SJCRH30 (cell line): ENCODE measurements at regions not wholly inside any gene's neighbourhood (a gene's known extent, or its start where the extent isn't known, plus 50 kb on each side); places are given as distances from the start of the nearest gene placed in this dataset.

Source experiments
- DNase-seq, 2 experiments: peaks; one replicate each; pipeline ENCODE4 v3.0.0-alpha.2; 2015 to 2020
- H3K27ac ChIP-seq: fragments of 250-450 bp; sonication (Bioruptor Pico); 2 replicates; pipeline ENCODE4 v1.5.1; 2020; ENCODE audit warnings: mild to moderate bottlenecking, moderate library complexity
- H3K27me3 ChIP-seq: fragments of 250-450 bp; sonication (Bioruptor Pico); 2 replicates; pipeline ENCODE4 v1.5.1; 2020; ENCODE audit warnings: mild to moderate bottlenecking, moderate library complexity
- H3K36me3 ChIP-seq: fragments of 250-450 bp; sonication (Bioruptor Pico); 2 replicates; pipeline ENCODE4 v1.5.1; 2020; ENCODE audit warnings: mild to moderate bottlenecking, moderate library complexity
- H3K4me1 ChIP-seq: fragments of 250-450 bp; sonication (Bioruptor Pico); 2 replicates; pipeline ENCODE4 v1.5.1; 2020; ENCODE audit warnings: mild to moderate bottlenecking, moderate library complexity
- H3K4me3 ChIP-seq: fragments of 250-450 bp; sonication (Bioruptor Pico); 2 replicates; pipeline ENCODE4 v1.5.1; 2020; ENCODE audit warnings: mild to moderate bottlenecking, moderate library complexity
- H3K9me3 ChIP-seq: fragments of 250-450 bp; sonication (Bioruptor Pico); replicated peaks from 2 replicates; pipeline ENCODE4 v1.5.1; 2020; ENCODE audit warnings: mild to moderate bottlenecking, moderate library complexity

DNA sequence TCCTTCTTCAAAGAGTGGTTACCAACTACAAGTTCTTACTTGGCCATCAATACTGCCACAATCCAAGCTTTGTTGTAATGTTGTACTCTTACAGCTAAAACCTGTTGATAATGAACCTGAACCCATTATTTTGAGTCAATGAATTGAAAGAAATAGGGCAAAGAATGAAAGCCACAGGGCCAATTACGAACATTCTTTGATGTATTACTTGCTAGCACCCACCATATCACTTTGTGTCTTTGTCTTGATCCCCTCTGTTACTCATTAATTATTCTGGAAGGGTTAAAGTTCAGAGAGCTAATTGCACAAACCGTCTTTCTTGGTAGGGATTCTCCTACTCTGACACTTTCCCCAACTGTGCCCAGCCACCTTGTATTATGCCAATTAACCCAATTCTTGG is 53.2 kb upstream of the TFEC start:
- no peak for DNase-seq
- no peaks in the 10 kb centered on the region for H3K4me1 ChIP-seq
- no peaks in the 10 kb centered on the region for H3K36me3 ChIP-seq
- no peak overlapping the region for H3K4me3 ChIP-seq
- 0 out of 2 replicates have a peak, but pooled peaks cover 4% of the 10 kb centered on the region for H3K9me3 ChIP-seq
- no peaks in the 10 kb centered on the region for H3K27me3 ChIP-seq
- no peak overlapping the region for H3K27ac ChIP-seq

DNA sequence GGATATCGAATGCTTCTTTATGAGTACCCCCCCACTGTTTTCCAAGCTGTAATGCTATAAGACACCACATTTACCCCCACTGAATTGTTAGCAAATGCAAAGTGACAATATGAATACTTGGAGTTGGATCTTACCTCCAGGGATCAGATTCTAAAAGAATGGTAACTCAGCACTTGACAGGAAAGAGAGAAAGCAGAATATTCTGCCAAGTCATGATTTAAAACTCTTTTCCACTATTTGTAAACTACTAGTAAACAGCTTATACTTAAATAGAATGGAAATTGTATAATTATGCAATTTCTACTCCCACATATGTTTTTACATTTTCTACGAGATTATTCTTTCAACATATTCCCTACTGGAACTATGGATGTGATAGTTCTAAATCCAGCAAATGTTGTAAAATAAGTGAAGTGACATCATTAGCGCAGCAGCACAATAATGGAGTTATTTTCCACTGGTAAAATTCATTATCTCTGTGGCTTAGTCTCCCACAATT is 56.0 kb upstream of the TFEC start:
- no peak for DNase-seq
- Histone ChIP-seq H3K9me3 (no peaks in the 10 kb centered on the region), H3K4me1 (no peaks in the 10 kb centered on the region), H3K36me3 (no peaks in the 10 kb centered on the region), H3K27me3 (no peaks in the 10 kb centered on the region), H3K27ac (no peak overlapping the region), H3K4me3 (no peak overlapping the region)

DNA sequence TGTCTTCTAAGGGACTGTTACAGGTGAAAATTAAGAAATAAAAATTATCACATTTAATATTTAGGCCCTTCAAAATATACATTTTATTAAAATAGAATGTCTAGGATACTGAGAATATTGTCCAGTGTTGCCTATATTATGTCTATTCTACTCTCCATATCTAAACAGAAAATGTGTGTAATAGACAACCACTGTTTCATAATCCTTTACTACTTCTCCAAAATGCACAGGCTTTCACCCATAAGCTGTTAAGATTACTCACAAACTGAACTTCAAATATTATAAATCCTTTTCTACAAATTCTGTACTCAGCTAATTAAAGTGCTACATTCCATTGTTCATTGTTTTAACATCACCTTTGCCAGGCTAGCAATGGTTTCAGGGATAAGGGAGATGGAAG is 56.7 kb upstream of the TFEC start:
- Histone ChIP-seq H3K9me3 (no peaks in the 10 kb centered on the region), H3K4me1 (no peaks in the 10 kb centered on the region), H3K4me3 (no peak overlapping the region), H3K27me3 (no peaks in the 10 kb centered on the region), H3K27ac (no peak overlapping the region), H3K36me3 (no peaks in the 10 kb centered on the region)
- DNase-seq = no peak

DNA sequence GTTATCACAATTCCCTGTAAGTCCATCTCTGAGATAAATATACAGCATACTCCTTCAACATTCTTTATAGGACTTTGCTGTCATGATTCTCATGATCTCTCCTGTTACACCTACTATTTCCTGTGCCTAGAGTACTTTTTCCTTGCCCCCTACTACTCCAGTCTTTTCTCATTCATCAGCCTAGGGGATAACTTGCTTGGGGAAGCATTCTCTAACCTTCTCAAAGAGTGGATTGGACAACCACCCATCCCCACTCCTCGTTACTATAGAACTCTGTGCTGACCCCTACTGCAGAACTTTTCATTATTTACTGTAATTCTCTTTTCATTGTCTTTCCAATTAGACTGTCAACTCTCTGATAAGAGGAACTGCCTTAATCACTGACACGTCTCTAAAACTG is 57.4 kb upstream of the TFEC start:
- H3K36me3 ChIP-seq = no peaks in the 10 kb centered on the region
- no peak for DNase-seq
- no peaks in the 10 kb centered on the region for H3K4me1 ChIP-seq
- H3K27me3 ChIP-seq = no peaks in the 10 kb centered on the region
- no peak overlapping the region for H3K4me3 ChIP-seq
- no peak overlapping the region for H3K27ac ChIP-seq
- H3K9me3 ChIP-seq = no peaks in the 10 kb centered on the region

DNA sequence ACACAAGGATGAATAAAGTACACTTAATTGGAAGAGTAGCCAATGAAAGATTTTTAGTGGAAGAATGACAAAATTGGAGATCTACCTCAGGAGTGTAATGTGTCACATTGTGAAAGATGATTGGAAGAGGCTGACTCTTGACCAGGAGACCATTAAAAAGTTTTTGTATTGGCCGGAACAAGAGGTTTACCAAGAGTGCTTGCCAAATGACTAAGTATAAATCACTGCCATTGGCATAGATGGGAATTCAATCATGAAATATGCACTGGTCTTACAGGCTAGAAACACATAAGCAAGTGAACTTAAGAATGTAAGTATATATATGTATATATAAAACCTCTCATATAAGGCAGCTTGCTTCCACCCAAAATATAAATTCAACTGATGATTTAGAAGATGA is 58.7 kb upstream of the TFEC start:
- no peak for DNase-seq
- H3K9me3 ChIP-seq = no peaks in the 10 kb centered on the region

DNA sequence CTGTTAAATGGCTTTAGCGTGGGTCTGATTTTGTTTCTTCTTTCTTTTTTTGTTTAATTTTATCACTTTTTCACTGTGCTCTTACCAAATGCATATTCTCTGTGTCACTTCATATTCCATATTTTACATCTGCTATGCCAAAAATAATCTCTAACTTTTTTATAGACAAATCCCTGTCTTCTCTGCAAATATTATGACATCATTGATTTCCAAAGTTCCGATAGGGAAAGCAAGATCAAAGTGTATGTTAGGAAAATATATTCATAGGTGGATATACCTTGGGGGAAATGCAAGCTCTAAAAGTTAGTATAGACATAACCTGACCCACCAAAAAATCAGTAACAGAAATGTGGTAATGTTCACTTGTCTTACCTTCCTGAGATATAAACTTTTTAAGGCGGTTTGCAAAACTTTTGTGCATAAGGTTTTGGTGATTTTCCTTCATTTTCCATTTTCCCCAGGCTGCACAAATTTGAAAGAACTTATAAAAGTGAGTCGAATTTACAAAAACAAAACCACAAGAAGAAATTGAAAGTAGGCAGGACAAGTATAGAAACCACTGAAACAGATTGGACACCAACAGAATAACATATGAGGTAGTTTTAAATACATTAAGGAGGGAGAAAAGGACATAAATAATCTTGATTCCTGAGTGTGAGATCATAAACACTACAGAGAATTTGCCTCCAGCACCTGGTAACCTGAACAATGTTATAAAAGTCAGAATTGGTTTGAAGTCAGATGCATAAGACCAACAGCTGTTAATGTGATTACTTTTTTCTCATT is 63.1 kb upstream of the TFEC start:
- H3K9me3 ChIP-seq = no peaks in the 10 kb centered on the region
- H3K36me3 ChIP-seq = no peaks in the 10 kb centered on the region
- no peak overlapping the region for H3K4me3 ChIP-seq
- H3K27ac ChIP-seq = no peak overlapping the region
- H3K27me3 ChIP-seq = no peaks in the 10 kb centered on the region
- peaks cover 8% of the 10 kb centered on the region; the same call in 1 of the 2 replicates for H3K4me1 ChIP-seq
- DNase-seq = no peak

More for the DNA sequence above, 58.7 kb upstream of the TFEC start:
- Histone ChIP-seq H3K4me3 (no peak overlapping the region), H3K36me3 (no peaks in the 10 kb centered on the region), H3K27me3 (no peaks in the 10 kb centered on the region), H3K4me1 (no peaks in the 10 kb centered on the region), H3K27ac (no peak overlapping the region)

DNA sequence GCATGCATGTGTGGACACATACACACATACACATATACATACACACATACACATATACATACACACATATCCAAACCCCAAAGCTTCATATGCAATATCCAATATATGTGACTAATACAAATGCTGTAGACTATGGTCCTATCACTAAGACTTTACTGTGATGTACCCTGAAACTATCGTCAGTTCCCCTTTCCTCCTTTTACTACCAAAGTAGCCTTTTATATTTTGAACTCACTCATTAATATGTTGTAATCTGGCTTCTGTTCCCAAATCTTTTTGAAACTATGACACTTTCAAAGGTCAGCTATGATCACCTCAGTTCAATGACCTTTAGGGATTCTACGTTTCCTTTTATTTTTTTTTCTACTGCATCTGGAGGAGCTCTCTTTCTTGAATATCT is 64.8 kb upstream of the TFEC start:
- no peak for DNase-seq
- no peak overlapping the region for H3K4me3 ChIP-seq
- H3K4me1 ChIP-seq = peaks cover 8% of the 10 kb centered on the region
- H3K27me3 ChIP-seq = no peaks in the 10 kb centered on the region
- no peaks in the 10 kb centered on the region for H3K36me3 ChIP-seq
- no peak overlapping the region for H3K27ac ChIP-seq
- no peaks in the 10 kb centered on the region for H3K9me3 ChIP-seq

DNA sequence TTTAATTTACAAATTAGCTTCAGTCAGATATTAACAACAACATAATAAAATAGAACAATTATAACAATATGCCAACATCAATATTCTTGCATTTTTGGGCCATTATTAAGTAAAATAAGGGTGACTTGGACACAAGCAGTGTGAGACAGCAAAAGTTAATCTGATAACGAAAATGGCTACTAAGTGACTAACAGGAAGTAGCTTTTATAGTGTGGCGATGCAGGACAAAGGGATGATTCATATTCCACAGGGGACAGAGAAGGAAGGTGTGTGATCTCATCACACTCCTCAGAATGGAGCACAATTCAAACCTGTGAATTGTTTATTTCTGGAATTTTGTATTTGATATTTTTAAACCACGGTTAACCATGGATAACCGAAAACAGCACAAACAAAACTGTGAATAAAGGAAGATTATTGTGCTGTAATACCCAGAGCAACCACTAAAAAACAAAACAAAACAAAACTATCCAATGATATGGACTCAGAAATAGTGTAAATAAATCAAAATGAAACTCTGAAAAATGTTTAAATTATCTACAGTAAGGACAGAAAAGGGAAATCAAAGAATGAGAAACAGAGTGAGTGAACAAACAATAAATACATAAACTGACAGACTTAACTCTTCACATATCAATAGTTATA is 66.9 kb upstream of the TFEC start:
- H3K27ac ChIP-seq = peak overlapping the region; percentile 34
- no peaks in the 10 kb centered on the region for H3K9me3 ChIP-seq
- peak; percentile 7 to 41 for DNase-seq
- no peaks in the 10 kb centered on the region for H3K36me3 ChIP-seq
- H3K4me1 ChIP-seq = peaks cover 8% of the 10 kb centered on the region
- H3K4me3 ChIP-seq = no peak overlapping the region
- no peaks in the 10 kb centered on the region for H3K27me3 ChIP-seq

DNA sequence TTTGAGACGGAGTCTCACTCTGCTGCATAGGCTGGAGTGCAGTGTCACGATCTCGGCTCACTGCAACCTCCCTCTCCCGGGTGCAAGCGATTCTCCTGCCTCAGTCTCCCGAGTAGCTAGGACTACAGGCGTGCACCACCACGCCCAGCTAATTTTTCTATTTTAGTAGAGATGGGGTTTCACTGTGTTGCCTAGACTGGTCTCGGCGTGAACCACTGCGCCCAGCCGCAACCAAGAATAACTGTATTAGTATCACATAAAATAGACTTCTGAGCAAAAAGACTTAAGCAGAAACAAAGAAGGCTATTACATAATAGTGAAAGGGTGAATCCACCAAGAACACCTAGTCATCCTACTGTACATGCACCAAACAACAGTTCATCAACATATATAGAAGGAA is 67.6 kb upstream of the TFEC start:
- Histone ChIP-seq H3K4me1 (peaks cover 8% of the 10 kb centered on the region), H3K36me3 (no peaks in the 10 kb centered on the region), H3K4me3 (no peak overlapping the region), H3K9me3 (no peaks in the 10 kb centered on the region), H3K27ac (no peak overlapping the region), H3K27me3 (no peaks in the 10 kb centered on the region)
- DNase-seq = no peak

DNA sequence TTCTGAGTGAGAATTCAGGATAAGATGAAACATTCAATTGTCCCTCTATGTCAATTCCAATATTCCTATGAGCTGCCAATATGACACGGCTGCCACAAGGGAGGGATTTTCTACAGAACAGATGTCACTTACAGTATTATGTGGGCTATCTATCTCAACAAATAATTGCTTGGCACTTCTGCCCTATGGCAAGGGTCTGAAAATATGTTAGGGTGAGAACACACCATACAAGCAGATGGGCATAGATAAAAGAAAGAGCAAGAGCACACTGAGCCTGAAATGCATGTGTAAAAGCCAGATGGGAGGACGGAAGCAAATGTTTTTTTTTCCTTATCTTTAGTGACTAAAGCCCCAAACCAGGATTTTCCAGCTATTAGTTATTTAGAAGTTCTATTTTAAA is 70.1 kb upstream of the TFEC start:
- Histone ChIP-seq H3K27ac (no peak overlapping the region), H3K9me3 (no peaks in the 10 kb centered on the region), H3K36me3 (no peaks in the 10 kb centered on the region), H3K4me1 (peaks cover 8% of the 10 kb centered on the region), H3K27me3 (no peaks in the 10 kb centered on the region), H3K4me3 (no peak overlapping the region)
- DNase-seq = no peak

DNA sequence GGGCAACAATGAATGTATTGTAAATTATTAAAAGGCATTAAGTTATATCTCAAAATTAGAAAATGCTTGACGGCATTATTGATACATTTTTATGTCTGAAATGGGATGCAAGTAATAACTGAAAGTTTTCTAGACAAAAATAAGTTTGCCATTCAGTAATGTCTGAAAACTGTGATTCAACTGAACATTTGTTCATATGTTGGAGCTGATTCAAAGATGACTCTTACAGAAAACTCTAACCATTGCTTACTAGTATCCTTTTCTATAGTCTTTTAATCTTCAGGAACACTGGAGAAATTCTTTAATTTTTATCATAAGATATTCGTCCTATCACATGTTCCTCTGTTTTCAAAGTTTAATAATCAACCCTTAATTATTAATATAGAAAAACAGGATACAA is 71.1 kb upstream of the TFEC start:
- no peak overlapping the region for H3K27ac ChIP-seq
- no peak for DNase-seq
- H3K9me3 ChIP-seq = no peaks in the 10 kb centered on the region
- no peaks in the 10 kb centered on the region for H3K27me3 ChIP-seq
- H3K4me3 ChIP-seq = no peak overlapping the region
- H3K36me3 ChIP-seq = no peaks in the 10 kb centered on the region
- H3K4me1 ChIP-seq = peaks cover 8% of the 10 kb centered on the region

DNA sequence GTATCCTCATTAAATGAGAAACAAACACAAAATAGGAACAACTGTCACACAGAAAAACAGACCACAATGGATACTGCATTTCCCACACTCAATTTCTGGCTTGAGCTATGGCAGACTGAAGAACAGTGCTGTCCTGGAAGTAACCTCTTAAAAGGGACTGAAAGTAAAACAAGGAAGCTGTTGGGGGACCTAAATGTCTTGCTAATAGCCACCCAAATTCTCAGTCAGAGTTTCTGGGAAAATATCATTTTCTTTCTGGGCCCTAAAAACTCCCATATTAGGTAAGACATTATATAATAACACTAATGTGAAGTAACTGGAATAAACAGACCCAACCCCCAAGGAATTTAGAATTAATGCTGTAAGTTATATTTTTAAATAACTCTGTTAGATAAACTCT is 80.9 kb upstream of the TFEC start:
- no peaks in the 10 kb centered on the region for H3K36me3 ChIP-seq
- peaks cover 5% of the 10 kb centered on the region for H3K4me1 ChIP-seq
- H3K9me3 ChIP-seq = no peaks in the 10 kb centered on the region; the same call in 1 of the 2 replicates
- DNase-seq = no peak
- H3K27ac ChIP-seq = no peak overlapping the region
- no peaks in the 10 kb centered on the region for H3K27me3 ChIP-seq
- no peak overlapping the region for H3K4me3 ChIP-seq

DNA sequence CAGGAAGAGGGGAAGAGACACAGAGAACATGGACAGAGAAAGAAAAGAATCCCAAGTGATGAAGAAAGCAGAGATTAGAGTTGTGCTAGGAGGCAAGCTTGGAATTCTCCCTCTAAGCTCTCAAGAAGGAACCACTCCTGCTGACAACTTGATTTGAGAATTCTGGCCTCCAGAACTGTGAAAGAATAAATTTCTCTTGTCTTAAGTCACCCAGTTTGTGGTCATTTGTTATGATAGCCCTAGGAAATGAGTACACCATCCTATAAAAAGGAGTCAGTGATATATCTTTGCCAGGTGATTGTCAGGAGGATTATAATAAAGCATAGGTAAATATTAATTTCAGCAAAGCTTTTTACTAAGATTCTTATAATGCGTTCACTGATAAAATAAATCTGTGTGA is 82.7 kb upstream of the TFEC start:
- H3K4me3 ChIP-seq = no peak overlapping the region
- H3K4me1 ChIP-seq = peaks cover 18% of the 10 kb centered on the region
- DNase-seq = no peak
- H3K9me3 ChIP-seq = no peaks in the 10 kb centered on the region; the same call in 1 of the 2 replicates
- H3K36me3 ChIP-seq = no peaks in the 10 kb centered on the region
- H3K27me3 ChIP-seq = no peaks in the 10 kb centered on the region
- H3K27ac ChIP-seq = no peak overlapping the region

DNA sequence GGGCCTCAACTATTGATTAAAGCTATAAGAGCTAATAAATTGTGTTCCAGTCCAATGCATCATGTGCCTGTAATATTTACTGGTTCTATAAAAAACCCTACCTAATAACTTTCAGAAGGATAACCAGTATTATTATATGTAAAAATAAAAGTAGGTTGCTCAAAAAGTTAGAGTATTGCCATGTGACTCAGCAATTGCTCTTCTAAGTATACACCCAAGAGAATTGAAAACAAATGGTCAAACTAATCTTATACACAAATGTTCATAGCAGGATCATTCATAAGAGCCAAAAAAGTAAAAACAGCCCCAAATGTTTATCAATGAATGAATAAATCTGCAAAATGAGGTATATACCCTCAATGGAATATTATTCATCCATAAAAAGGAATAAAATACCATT is 89.5 kb upstream of the TES start:
- peaks cover 14% of the 10 kb centered on the region for H3K4me1 ChIP-seq
- H3K27me3 ChIP-seq = no peaks in the 10 kb centered on the region
- H3K9me3 ChIP-seq = no peaks in the 10 kb centered on the region
- no peak overlapping the region for H3K27ac ChIP-seq
- H3K36me3 ChIP-seq = no peaks in the 10 kb centered on the region
- no peak for DNase-seq
- H3K4me3 ChIP-seq = no peak overlapping the region

DNA sequence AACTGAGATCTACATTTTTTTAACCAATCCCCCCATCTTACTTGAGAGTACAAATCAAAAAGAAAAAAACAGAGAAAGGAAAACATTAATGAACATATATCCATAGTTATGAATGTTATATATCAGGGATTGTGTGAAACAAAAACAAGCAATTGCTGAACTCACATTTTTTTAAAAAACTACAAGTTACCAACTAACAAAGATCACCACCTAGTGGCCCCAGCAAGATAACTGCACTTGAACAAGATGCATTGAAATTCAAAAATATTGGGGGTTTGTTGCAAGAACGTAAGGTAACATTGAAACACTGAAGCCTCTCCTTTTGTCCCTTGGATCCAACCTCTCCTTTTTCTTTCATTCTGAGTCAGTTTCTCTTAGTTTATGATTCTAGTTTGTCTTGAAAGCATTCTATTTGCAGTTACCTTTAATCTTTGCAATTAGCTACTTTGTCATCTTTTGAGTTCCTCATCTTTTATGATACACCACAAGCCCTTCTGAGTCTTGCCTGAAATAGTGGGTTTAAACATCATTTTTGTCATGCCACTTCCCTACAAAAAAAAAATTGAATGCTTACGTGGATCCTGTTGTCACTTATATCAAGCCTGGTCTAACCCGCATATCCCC is 87.3 kb upstream of the TES start:
- Histone ChIP-seq H3K36me3 (peaks cover 2% of the 10 kb centered on the region; the same call in 1 of the 2 replicates), H3K4me3 (no peak overlapping the region), H3K27ac (no peak overlapping the region), H3K27me3 (no peaks in the 10 kb centered on the region), H3K4me1 (no peaks in the 10 kb centered on the region), H3K9me3 (0 out of 2 replicates have a peak, but pooled peaks cover 4% of the 10 kb centered on the region)
- peak; percentile 40 to 62 for DNase-seq
